NCI-H510A treated with DMSO at 0.1 percent for 48 hours (cell line): ENCODE measurements at regions not wholly inside any gene's neighbourhood (a gene's known extent, or its start where the extent isn't known, plus 50 kb on each side); places are given as distances from the start of the nearest gene placed in this dataset.

ENCODE experiments used
- DNase-seq: peaks from one replicate; lab custom pipeline; 2025; lab: John Stamatoyannopoulos, UW

DNA sequence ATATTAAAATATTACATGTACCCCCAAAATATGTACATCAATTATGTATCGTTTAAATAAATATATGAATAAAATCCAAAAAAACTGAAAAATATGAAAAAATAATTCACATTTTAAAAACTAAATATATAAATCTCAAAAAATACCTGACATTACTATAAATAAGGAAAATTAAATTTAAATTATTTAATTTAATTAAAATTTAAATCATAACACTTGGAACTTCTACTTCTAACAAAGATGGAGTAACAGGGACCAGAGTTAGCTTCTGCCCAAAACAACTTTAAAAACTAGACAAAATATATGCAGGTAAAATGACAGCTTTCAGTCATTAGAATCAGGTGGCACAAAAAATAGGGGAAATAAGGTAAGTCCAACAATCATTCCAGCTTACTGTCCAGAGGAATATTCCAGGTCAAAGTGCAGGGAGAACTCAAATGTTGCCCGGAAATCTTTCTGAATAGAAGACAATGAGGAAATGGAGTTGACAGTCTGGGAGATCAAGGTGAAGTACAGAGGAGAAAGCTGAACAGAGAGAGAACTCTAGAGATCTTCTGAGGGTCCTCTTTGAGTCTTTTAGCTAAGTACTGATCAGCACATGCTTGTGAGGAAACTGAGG, 207.7 kb upstream of the ATP11B start:
- DNase-seq = no peak

- DNase-seq = no peak
These were observed 200.6 kb upstream of the ATP11B start for GRCh38 chr3:182592747-182593146.

- DNase-seq = peak; percentile 88
These were observed 196.5 kb upstream of the ATP11B start for GRCh38 chr3:182596676-182597410.

DNA sequence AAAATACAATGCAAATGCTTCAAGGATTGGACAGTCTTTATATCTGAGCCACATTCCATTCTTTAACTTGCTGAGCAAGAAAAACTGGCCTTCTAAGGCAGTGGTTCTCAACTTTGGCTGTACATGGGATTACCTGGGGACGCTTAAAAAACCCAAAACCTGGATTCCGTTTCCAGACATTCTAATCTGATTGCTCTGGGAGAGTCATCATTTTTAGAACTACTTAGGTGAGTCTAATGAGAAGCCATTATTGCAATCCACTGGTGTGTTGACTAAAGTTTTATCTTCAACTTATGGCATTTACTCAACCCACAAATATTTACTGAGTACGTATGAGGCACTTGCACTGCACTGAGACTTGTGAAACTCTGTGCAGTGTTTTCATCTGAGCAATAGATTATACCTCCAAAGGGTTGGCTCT, 195.7 kb upstream of the ATP11B start:
- no peak for DNase-seq

- DNase-seq = no peak
These were observed 191.7 kb upstream of the ATP11B start for GRCh38 chr3:182601597-182601996.

DNA sequence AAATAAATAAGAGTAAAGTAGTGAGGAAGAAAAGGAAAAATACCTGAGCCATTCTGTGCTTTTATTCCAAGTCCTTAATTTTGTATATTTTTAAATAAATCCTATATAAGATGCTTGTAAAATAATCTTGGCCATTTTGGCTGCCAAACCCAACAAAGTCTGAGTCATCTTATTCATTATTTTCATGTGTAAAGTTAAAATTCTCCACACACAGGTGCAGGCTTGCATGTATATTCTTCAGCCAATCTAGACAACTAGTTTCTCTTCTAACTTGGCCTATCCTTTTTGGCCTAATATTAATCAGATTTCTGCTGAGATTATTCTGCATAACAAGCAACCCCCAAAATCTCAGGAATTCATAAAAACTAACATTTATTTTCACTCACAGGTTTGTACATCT, 189.8 kb upstream of the ATP11B start:
- no peak for DNase-seq

GRCh38 chr3:182605882-182606611, 187.3 kb upstream of the ATP11B start:
- no peak for DNase-seq

DNA sequence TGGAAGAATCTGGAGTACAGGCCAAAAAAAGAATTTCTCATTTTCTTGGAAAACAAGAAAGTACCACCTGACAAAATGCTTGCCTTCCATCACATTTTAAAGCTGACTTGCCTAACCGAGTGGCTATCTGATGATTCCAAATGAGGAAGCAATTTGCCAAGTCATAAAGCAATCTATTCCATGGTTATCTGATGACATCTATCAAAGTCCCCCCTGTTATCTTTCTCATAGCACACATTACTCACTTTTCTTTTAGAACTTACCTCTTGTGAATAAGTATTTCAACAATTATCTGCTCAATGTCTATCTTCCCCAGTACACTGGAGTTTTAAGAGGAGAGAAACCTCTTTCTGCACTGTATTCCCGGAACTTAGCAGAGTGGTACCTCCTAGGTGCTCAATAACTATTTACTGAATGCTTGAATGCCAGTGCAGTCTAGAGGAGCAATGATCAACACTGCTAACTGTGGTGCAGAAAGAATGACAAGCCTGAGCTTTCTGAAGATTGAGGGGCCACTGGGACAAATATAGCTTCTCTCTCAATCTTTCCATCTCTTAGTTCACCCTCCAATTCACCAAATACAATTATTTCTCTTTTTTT, 186.3 kb upstream of the ATP11B start:
- no peak for DNase-seq

GRCh38 chr3:182608832-182609231, 184.5 kb upstream of the ATP11B start:
- peak; percentile 38 for DNase-seq

- peak; percentile 84 for DNase-seq
These were observed 183.6 kb upstream of the ATP11B start for GRCh38 chr3:182609575-182610156.

GRCh38 chr3:182612332-182612731, 181.0 kb upstream of the ATP11B start:
- no peak for DNase-seq

DNA sequence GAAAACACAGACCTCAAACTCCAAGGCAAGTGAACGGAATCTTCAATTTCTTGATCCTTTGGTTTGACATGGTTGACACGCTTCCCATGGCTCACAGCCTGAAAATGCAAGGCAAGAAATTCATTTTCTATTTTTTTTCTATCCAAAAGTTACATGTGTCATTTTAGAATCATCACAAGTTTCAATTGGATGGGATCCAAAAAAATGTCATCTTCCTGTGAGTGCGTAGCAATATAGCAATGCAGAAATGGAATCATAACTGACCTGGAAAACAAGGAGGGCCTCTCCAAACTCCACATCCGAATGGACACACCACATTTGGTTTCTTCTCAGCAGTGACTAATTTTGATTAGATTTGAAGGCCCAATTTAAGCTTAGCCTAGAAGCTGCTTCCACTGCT, 175.8 kb upstream of the ATP11B start:
- no peak for DNase-seq

DNA sequence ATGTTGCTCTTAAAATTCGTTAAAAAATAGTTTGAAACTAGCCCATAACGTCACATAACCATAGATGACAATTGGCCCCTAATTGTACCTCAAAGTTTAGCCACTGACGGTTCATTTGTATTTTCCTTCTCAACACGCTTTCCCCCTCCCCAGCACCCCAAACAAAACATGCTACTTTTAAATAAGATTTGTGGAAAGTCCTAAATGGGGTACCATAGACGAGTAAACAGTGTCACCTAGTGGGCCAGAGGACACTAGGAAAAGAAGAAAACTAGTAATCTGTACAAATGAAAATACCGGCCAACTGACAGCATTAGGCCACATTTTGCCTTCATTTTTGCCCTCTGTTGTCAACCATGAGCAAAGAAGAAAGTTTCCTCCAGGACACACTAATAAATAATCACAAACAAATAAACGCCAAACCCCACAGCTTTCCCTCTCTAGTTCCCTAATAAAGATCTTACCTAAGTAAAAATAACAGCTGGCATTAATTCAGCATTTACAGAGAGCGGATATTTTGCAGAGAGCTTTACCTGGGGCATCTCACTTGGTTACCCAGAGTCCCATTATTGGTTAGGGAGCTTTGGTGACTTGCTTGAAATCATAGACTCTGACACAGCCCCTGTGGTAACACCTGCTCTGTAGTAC, 175.1 kb upstream of the ATP11B start:
- DNase-seq = peak; percentile 64

DNA sequence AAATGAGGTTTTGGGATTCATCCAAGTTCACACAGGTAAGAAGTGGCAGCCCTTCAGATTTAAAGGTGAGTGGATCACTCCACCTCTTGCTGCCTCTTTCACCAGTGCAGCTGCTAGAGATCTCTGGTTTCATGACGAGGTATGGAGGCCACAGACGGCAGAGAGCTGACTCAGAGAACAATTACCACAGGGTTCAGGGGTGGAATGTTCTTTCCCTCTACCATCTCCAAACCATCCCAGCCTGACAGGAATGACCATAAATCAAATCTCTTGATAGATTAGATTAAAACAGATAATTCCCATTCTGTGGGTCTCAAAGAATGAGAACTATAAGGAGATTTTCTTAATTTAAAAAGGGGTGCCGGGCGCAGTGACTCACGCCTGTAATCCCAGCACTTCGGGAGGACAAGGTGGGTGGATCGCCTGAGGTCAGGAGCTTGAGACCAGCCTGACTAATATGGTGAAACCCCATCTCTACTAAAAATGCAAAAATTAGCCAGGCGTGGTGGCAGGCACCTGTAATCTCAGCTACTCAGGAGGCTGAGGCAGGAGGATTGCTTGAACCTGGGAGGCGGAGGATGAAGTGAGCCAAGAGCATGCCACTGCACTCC, 174.2 kb upstream of the ATP11B start:
- DNase-seq = peak; percentile 57

GRCh38 chr3:182620723-182621434, 172.4 kb upstream of the ATP11B start:
- no peak for DNase-seq

DNA sequence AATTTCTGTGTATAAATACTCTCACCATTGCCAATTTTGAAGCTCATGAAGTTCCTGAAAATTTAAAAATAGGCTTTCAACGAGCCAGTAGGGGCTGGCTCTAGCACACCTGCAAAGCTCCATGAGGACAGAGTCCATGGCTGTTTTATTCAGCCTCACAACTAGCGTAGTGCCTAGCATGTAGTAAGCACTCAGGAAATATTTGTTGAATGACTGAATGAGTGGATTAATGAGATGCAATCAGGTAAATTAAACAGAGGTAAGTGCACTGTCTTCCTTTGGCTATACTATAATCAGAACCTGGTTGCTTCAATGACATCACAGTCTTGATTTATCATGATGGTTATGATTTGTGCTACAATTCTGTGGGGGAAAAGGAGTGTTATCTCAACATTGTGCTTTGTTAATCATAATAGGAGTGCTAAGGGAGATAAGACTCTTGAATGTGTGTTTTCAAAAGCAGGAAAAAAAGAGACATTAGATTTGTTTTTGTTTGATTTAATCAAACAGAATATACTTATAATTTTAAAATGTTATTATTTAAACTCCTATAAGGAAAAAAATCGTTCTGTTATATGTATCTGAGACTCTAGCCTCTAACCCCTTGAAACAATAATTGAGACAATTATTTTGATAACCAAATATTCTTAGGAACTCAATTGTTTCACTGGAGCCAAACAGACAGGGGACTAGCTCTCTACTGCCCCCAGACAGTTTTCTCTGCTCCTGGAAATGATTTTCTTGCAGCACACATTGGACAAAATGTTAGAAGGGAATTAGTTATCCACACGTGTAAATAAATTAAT, 171.7 kb upstream of the ATP11B start:
- peak; percentile 15 for DNase-seq

DNA sequence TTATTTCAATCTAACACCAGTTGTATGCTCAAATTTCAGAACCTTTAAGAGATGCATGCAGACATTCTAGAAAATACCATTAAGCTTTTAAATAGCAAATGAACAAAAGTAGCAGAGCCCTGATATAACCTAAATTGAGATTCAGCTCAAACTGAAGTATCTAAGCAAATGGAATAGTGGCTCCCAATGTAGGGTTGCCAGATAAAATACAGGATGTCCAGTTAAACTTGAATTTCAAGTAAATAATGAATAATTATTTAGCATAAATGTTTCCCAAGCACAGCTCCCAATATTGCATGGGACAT, 171.1 kb upstream of the ATP11B start:
- DNase-seq = no peak

- DNase-seq = no peak
These were observed 166.5 kb upstream of the ATP11B start for GRCh38 chr3:182626484-182627467.

GRCh38 chr3:182628531-182628930, 164.8 kb upstream of the ATP11B start:
- DNase-seq = no peak
